Activated T-cell treated with anti-CD3 and anti-CD28 coated beads, Interleukin-2, amount 50 U/mL, for 72 hours (primary cell): ENCODE measurements at regions not wholly inside any gene's neighbourhood (a gene's known extent, or its start where the extent isn't known, plus 50 kb on each side); places are given as distances from the start of the nearest gene placed in this dataset.

Experiments used
- ATAC-seq, 2 donors: fragments of 150-1000 bp; cut with Tn5 transposase; replicated peaks in 1 of 2; 2 replicates each; pipeline ENCODE4 v1.10.0; 2021; ENCODE audit warnings: moderate library complexity in 2 of 2, mild to moderate bottlenecking in 1 of 2
- DNase-seq, 2 donors: peaks; one replicate each; pipeline ENCODE4 v3.0.0; 2021 to 2022; ENCODE audit warnings: mixed read lengths in 1 of 2
- H3K27ac Mint-ChIP-seq: one replicate; pipeline ENCODE4 v1.8.0; 2022; ENCODE audit warnings: mild to moderate bottlenecking, moderate library complexity, mixed read lengths
- H3K27me3 Mint-ChIP-seq: one replicate; pipeline ENCODE4 v1.8.0; 2022; ENCODE audit warnings: low read depth, mixed read lengths
- H3K36me3 Mint-ChIP-seq, 2 donors: one replicate each; pipeline ENCODE4 v1.8.0; 2022; ENCODE audit warnings: mixed read lengths in 2 of 2, mild to moderate bottlenecking in 1 of 2; ENCODE audit not compliant: insufficient read depth in 2 of 2
- H3K4me1 Mint-ChIP-seq: one replicate; pipeline ENCODE4 v1.8.0; 2022; ENCODE audit warnings: low read depth, mixed read lengths
- H3K4me3 Mint-ChIP-seq, 2 donors: one replicate each; pipeline ENCODE4 v1.8.0; 2022; ENCODE audit warnings: mild to moderate bottlenecking in 2 of 2, mixed read lengths in 2 of 2, moderate library complexity in 2 of 2
- H3K9me3 Mint-ChIP-seq, 2 donors: one replicate each; pipeline ENCODE4 v1.8.0; 2022; ENCODE audit warnings: mixed read lengths in 2 of 2

GRCh38 chr2:19823507-19823906 lies 78.3 kb downstream of the TTC32 start:
- no peaks in the 10 kb centered on the region for H3K9me3 Mint-ChIP-seq
- peaks cover 39% of the 10 kb centered on the region for H3K27me3 Mint-ChIP-seq
- ATAC-seq (no peak), DNase-seq (no peak)
- H3K27ac Mint-ChIP-seq, result no peak overlapping the region
- H3K36me3 Mint-ChIP-seq, result no peaks in the 10 kb centered on the region
- no peaks in the 10 kb centered on the region for H3K4me1 Mint-ChIP-seq
- no peak overlapping the region for H3K4me3 Mint-ChIP-seq

GRCh38 chr2:19819097-19820065 lies 82.4 kb downstream of the TTC32 start:
- ATAC-seq (no peak), DNase-seq (no peak)
- Mint-ChIP-seq H3K36me3 (no peaks in the 10 kb centered on the region), H3K4me1 (no peaks in the 10 kb centered on the region), H3K27ac (no peak overlapping the region), H3K9me3 (no peaks in the 10 kb centered on the region), H3K27me3 (peaks cover 15% of the 10 kb centered on the region), H3K4me3 (no peak overlapping the region)

GRCh38 chr2:19818543-19818942 lies 83.2 kb downstream of the TTC32 start:
- H3K27me3 Mint-ChIP-seq, result peaks cover 6% of the 10 kb centered on the region

GRCh38 chr2:19818039-19818438 lies 83.7 kb downstream of the TTC32 start:
- Mint-ChIP-seq H3K4me3 (no peak overlapping the region), H3K36me3 (no peaks in the 10 kb centered on the region), H3K27ac (no peak overlapping the region), H3K4me1 (no peaks in the 10 kb centered on the region), H3K27me3 (peaks cover 6% of the 10 kb centered on the region), H3K9me3 (no peaks in the 10 kb centered on the region)
- ATAC-seq (no peak), DNase-seq (no peak)

More at GRCh38 chr2:19818543-19818942, 83.2 kb downstream of the TTC32 start:
- no peaks in the 10 kb centered on the region for H3K4me1 Mint-ChIP-seq
- H3K9me3 Mint-ChIP-seq, result no peaks in the 10 kb centered on the region
- DNase-seq (no peak), ATAC-seq (no peak)
- no peaks in the 10 kb centered on the region for H3K36me3 Mint-ChIP-seq
- H3K27ac Mint-ChIP-seq, result no peak overlapping the region
- no peak overlapping the region for H3K4me3 Mint-ChIP-seq

GRCh38 chr2:19815746-19816145 lies 86.0 kb downstream of the TTC32 start:
- Mint-ChIP-seq H3K27me3 (peaks cover 6% of the 10 kb centered on the region), H3K36me3 (no peaks in the 10 kb centered on the region), H3K9me3 (no peaks in the 10 kb centered on the region), H3K27ac (no peak overlapping the region), H3K4me1 (no peaks in the 10 kb centered on the region), H3K4me3 (no peak overlapping the region)
- DNase-seq (no peak), ATAC-seq (no peak)

- H3K4me3 Mint-ChIP-seq, result no peak overlapping the region
- H3K36me3 Mint-ChIP-seq, result no peaks in the 10 kb centered on the region
- no peak overlapping the region for H3K27ac Mint-ChIP-seq
- no peaks in the 10 kb centered on the region for H3K9me3 Mint-ChIP-seq
- DNase-seq (no peak), ATAC-seq (no peak)
- no peaks in the 10 kb centered on the region for H3K4me1 Mint-ChIP-seq
- H3K27me3 Mint-ChIP-seq, result peaks cover 13% of the 10 kb centered on the region
Observed at GRCh38 chr2:19812166-19812565, 89.6 kb downstream of the TTC32 start.

- H3K36me3 Mint-ChIP-seq, result no peaks in the 10 kb centered on the region
- peaks cover 13% of the 10 kb centered on the region for H3K27me3 Mint-ChIP-seq
- no peak for DNase-seq
- H3K27ac Mint-ChIP-seq, result no peak overlapping the region
- no peaks in the 10 kb centered on the region for H3K9me3 Mint-ChIP-seq
- no peak for ATAC-seq
- H3K4me3 Mint-ChIP-seq, result no peak overlapping the region
- no peaks in the 10 kb centered on the region for H3K4me1 Mint-ChIP-seq
Observed at GRCh38 chr2:19811186-19811585, 90.6 kb downstream of the TTC32 start.

- Mint-ChIP-seq H3K9me3 (no peaks in the 10 kb centered on the region), H3K27me3 (peaks cover 14% of the 10 kb centered on the region), H3K4me3 (no peak overlapping the region), H3K4me1 (no peaks in the 10 kb centered on the region), H3K36me3 (no peaks in the 10 kb centered on the region), H3K27ac (no peak overlapping the region)
- DNase-seq, result no peak
- ATAC-seq, result no peak
Observed at GRCh38 chr2:19810637-19811036, 91.1 kb downstream of the TTC32 start.

GRCh38 chr2:19810148-19810547 lies 91.6 kb downstream of the TTC32 start:
- ATAC-seq, result no peak
- Mint-ChIP-seq H3K9me3 (no peaks in the 10 kb centered on the region), H3K4me3 (no peak overlapping the region)

GRCh38 chr2:19809206-19809605 lies 92.6 kb downstream of the TTC32 start:
- H3K4me1 Mint-ChIP-seq, result no peaks in the 10 kb centered on the region
- peaks cover 14% of the 10 kb centered on the region for H3K27me3 Mint-ChIP-seq
- H3K4me3 Mint-ChIP-seq, result no peak overlapping the region
- H3K9me3 Mint-ChIP-seq, result no peaks in the 10 kb centered on the region
- H3K36me3 Mint-ChIP-seq, result no peaks in the 10 kb centered on the region
- H3K27ac Mint-ChIP-seq, result no peak overlapping the region
- DNase-seq, result no peak
- no peak for ATAC-seq

More at GRCh38 chr2:19810148-19810547, 91.6 kb downstream of the TTC32 start:
- no peak for DNase-seq
- no peaks in the 10 kb centered on the region for H3K4me1 Mint-ChIP-seq
- H3K27ac Mint-ChIP-seq, result no peak overlapping the region
- peaks cover 19% of the 10 kb centered on the region for H3K27me3 Mint-ChIP-seq
- no peaks in the 10 kb centered on the region for H3K36me3 Mint-ChIP-seq

GRCh38 chr2:19807866-19808265 lies 93.9 kb downstream of the TTC32 start:
- Mint-ChIP-seq H3K9me3 (peaks cover 0 to 2% of the 10 kb centered on the region in 2 donors), H3K4me1 (no peaks in the 10 kb centered on the region), H3K36me3 (no peaks in the 10 kb centered on the region), H3K27ac (no peak overlapping the region), H3K4me3 (no peak overlapping the region), H3K27me3 (peaks cover 25% of the 10 kb centered on the region)
- DNase-seq, result no peak
- ATAC-seq, result no peak

- ATAC-seq (no peak), DNase-seq (no peak)
- no peak overlapping the region for H3K27ac Mint-ChIP-seq
- H3K9me3 Mint-ChIP-seq, result peaks cover 0 to 2% of the 10 kb centered on the region in 2 donors
- no peak overlapping the region for H3K4me3 Mint-ChIP-seq
- H3K27me3 Mint-ChIP-seq, result peaks cover 25% of the 10 kb centered on the region
- H3K36me3 Mint-ChIP-seq, result no peaks in the 10 kb centered on the region
- H3K4me1 Mint-ChIP-seq, result no peaks in the 10 kb centered on the region
Observed at GRCh38 chr2:19807346-19807745, 94.4 kb downstream of the TTC32 start.

- Mint-ChIP-seq H3K27me3 (peaks cover 25% of the 10 kb centered on the region), H3K36me3 (no peaks in the 10 kb centered on the region)
- no peak for ATAC-seq
Observed at GRCh38 chr2:19806591-19806990, 95.2 kb downstream of the TTC32 start.

GRCh38 chr2:19806131-19806530 lies 95.7 kb downstream of the TTC32 start:
- H3K4me1 Mint-ChIP-seq, result no peaks in the 10 kb centered on the region
- no peak overlapping the region for H3K27ac Mint-ChIP-seq
- DNase-seq (no peak), ATAC-seq (no peak)
- peaks cover 25% of the 10 kb centered on the region for H3K27me3 Mint-ChIP-seq
- no peak overlapping the region for H3K4me3 Mint-ChIP-seq
- H3K36me3 Mint-ChIP-seq, result no peaks in the 10 kb centered on the region
- H3K9me3 Mint-ChIP-seq, result peaks cover 0 to 2% of the 10 kb centered on the region in 2 donors

More at GRCh38 chr2:19806591-19806990, 95.2 kb downstream of the TTC32 start:
- Mint-ChIP-seq H3K4me3 (no peak overlapping the region), H3K9me3 (peaks cover 0 to 2% of the 10 kb centered on the region in 2 donors), H3K27ac (no peak overlapping the region), H3K4me1 (no peaks in the 10 kb centered on the region)
- DNase-seq, result no peak
